NCI-H748 (cell line): ENCODE measurements at regions not wholly inside any gene's neighbourhood (a gene's known extent, or its start where the extent isn't known, plus 50 kb on each side); places are given as distances from the start of the nearest gene placed in this dataset.

Experiments
- DNase-seq: peaks from one replicate; lab custom pipeline; 2025; ENCODE audit not compliant: unreplicated experiment; lab: John Stamatoyannopoulos, UW

- no peak for DNase-seq
Measured at GRCh38 chr5:23253621-23254198, 253.7 kb upstream of the PRDM9 start.

GRCh38 chr5:23242891-23243290 is 264.5 kb upstream of the PRDM9 start:
- no peak for DNase-seq

GRCh38 chr5:23235246-23235645 is 272.2 kb upstream of the PRDM9 start:
- DNase-seq, result no peak

- DNase-seq, result no peak
Measured at GRCh38 chr5:23234197-23234596, 273.2 kb upstream of the PRDM9 start.

GRCh38 chr5:23223846-23224245 is 283.6 kb upstream of the PRDM9 start:
- DNase-seq, result no peak

- no peak for DNase-seq
Measured at GRCh38 chr5:23221831-23222230, 285.6 kb upstream of the PRDM9 start.

- no peak for DNase-seq
Measured at GRCh38 chr5:23217159-23217558, 290.2 kb upstream of the PRDM9 start.

- no peak for DNase-seq
Measured at GRCh38 chr5:23216345-23216744, 291.1 kb upstream of the PRDM9 start.

- peak; percentile 87 for DNase-seq
Measured at GRCh38 chr5:23208959-23209431, 298.4 kb upstream of the PRDM9 start.

GRCh38 chr5:23204111-23204510 is 303.3 kb upstream of the PRDM9 start:
- DNase-seq, result no peak

- DNase-seq, result no peak
Measured at GRCh38 chr5:23169660-23170416, 316.7 kb upstream of the CDH12 start.

GRCh38 chr5:23164971-23165370 is 311.8 kb upstream of the CDH12 start:
- no peak for DNase-seq

GRCh38 chr5:23158179-23158578 is 305.0 kb upstream of the CDH12 start:
- DNase-seq, result no peak

- DNase-seq, result no peak
Measured at GRCh38 chr5:23157716-23158115, 304.6 kb upstream of the CDH12 start.

GRCh38 chr5:23157169-23157568 is 304.0 kb upstream of the CDH12 start:
- no peak for DNase-seq

GRCh38 chr5:23147625-23148024 is 294.5 kb upstream of the CDH12 start:
- no peak for DNase-seq

GRCh38 chr5:23146183-23146582 is 293.0 kb upstream of the CDH12 start:
- DNase-seq, result no peak

GRCh38 chr5:23139338-23140171 is 286.4 kb upstream of the CDH12 start:
- DNase-seq, result peak; percentile 52

- no peak for DNase-seq
Measured at GRCh38 chr5:23136958-23137357, 283.8 kb upstream of the CDH12 start.

- DNase-seq, result no peak
Measured at GRCh38 chr5:23132231-23132630, 279.1 kb upstream of the CDH12 start.

GRCh38 chr5:23112237-23112636 is 259.1 kb upstream of the CDH12 start:
- DNase-seq, result no peak

GRCh38 chr5:23105021-23105420 is 251.9 kb upstream of the CDH12 start:
- DNase-seq, result no peak
